Osteocyte (in vitro differentiated cells): ENCODE measurements at regions not wholly inside any gene's neighbourhood (a gene's known extent, or its start where the extent isn't known, plus 50 kb on each side); places are given as distances from the start of the nearest gene placed in this dataset.

ENCODE experiments used
- DNase-seq: peaks from one replicate; pipeline ENCODE4 v3.0.0; 2021; ENCODE audit warnings: mixed read lengths; ENCODE audit not compliant: unreplicated experiment; ENCODE audit errors: extremely low spot score
- H3K27ac Mint-ChIP-seq: one replicate; pipeline ENCODE4 v1.8.0; 2021; ENCODE audit warnings: mild to moderate bottlenecking, mixed read lengths; ENCODE audit not compliant: unreplicated experiment
- H3K27me3 Mint-ChIP-seq: one replicate; pipeline ENCODE4 v1.8.0; 2021; ENCODE audit warnings: mixed read lengths; ENCODE audit not compliant: unreplicated experiment
- H3K36me3 Mint-ChIP-seq: one replicate; pipeline ENCODE4 v1.8.0; 2021; ENCODE audit warnings: mixed read lengths; ENCODE audit not compliant: unreplicated experiment
- H3K4me1 Mint-ChIP-seq: one replicate; pipeline ENCODE4 v1.8.0; 2021; ENCODE audit warnings: mixed read lengths; ENCODE audit not compliant: unreplicated experiment
- H3K4me3 Mint-ChIP-seq: one replicate; pipeline ENCODE4 v1.8.0; 2021; ENCODE audit warnings: mild to moderate bottlenecking, moderate library complexity, mixed read lengths; ENCODE audit not compliant: unreplicated experiment
- H3K9me3 Mint-ChIP-seq: one replicate; pipeline ENCODE4 v1.8.0; 2021; ENCODE audit warnings: mixed read lengths; ENCODE audit not compliant: unreplicated experiment
- TF ChIP-seq, protein P1 (sequence below): fragments of 200-600 bp; sonication (generic); IDR thresholded peaks from 2 replicates; pipeline ENCODE4 v1.5.0; 2021; ENCODE audit warnings: antibody characterized with exemption, mild to moderate bottlenecking, moderate library complexity

DNA sequence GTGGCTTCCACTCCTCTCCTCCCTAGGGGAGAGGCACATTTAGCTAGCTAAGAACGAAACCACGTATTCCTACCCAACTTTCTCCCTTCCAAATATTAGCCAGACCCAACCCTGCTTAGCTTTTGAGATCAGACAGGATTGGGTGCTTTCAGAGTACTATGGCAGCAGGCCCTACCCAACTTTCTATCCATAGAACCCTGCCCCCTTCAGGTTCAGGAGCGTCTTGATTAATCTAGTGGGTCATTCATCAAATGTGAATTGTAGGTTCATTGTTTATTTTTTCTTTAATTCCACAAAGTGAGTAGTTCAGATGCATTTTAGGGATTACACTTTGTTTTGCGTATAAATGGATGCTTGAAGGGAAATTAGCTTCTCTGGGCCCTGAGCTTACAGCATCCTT lies 188.3 kb downstream of the MIB1 start:
- Mint-ChIP-seq H3K4me1 (no peaks in the 10 kb centered on the region), H3K9me3 (no peaks in the 10 kb centered on the region), H3K27me3 (peaks cover 30% of the 10 kb centered on the region), H3K27ac (no peak overlapping the region), H3K4me3 (no peak overlapping the region), H3K36me3 (no peaks in the 10 kb centered on the region)
- TF ChIP-seq, protein P1, sequence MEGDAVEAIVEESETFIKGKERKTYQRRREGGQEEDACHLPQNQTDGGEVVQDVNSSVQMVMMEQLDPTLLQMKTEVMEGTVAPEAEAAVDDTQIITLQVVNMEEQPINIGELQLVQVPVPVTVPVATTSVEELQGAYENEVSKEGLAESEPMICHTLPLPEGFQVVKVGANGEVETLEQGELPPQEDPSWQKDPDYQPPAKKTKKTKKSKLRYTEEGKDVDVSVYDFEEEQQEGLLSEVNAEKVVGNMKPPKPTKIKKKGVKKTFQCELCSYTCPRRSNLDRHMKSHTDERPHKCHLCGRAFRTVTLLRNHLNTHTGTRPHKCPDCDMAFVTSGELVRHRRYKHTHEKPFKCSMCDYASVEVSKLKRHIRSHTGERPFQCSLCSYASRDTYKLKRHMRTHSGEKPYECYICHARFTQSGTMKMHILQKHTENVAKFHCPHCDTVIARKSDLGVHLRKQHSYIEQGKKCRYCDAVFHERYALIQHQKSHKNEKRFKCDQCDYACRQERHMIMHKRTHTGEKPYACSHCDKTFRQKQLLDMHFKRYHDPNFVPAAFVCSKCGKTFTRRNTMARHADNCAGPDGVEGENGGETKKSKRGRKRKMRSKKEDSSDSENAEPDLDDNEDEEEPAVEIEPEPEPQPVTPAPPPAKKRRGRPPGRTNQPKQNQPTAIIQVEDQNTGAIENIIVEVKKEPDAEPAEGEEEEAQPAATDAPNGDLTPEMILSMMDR: no peak
- DNase-seq: no peak

DNA sequence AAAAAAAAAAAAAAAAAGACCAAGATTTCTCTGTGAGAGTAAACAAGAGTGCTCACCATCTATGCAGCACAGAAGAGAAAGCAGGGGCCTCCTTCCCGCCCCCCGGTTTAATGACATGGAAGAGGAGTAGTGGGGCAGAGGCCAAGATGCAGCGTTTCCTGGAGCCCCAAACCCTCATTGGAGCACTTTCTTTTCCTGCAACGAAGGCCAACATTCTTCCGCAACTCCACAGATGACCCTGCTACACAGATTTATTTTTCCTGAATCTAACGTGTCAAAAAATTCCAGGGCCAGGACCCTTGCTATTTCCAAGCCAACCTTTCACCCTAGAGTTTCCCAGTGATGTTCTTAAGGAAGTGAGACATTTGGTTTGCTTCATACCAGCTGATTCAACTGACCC lies 189.6 kb downstream of the MIB1 start:
- H3K4me1 Mint-ChIP-seq: no peaks in the 10 kb centered on the region
- no peaks in the 10 kb centered on the region for H3K9me3 Mint-ChIP-seq
- peaks cover 29% of the 10 kb centered on the region for H3K27me3 Mint-ChIP-seq
- DNase-seq: no peak
- TF ChIP-seq, protein P1: no peak
- H3K27ac Mint-ChIP-seq: no peak overlapping the region
- no peak overlapping the region for H3K4me3 Mint-ChIP-seq
- H3K36me3 Mint-ChIP-seq: no peaks in the 10 kb centered on the region

DNA sequence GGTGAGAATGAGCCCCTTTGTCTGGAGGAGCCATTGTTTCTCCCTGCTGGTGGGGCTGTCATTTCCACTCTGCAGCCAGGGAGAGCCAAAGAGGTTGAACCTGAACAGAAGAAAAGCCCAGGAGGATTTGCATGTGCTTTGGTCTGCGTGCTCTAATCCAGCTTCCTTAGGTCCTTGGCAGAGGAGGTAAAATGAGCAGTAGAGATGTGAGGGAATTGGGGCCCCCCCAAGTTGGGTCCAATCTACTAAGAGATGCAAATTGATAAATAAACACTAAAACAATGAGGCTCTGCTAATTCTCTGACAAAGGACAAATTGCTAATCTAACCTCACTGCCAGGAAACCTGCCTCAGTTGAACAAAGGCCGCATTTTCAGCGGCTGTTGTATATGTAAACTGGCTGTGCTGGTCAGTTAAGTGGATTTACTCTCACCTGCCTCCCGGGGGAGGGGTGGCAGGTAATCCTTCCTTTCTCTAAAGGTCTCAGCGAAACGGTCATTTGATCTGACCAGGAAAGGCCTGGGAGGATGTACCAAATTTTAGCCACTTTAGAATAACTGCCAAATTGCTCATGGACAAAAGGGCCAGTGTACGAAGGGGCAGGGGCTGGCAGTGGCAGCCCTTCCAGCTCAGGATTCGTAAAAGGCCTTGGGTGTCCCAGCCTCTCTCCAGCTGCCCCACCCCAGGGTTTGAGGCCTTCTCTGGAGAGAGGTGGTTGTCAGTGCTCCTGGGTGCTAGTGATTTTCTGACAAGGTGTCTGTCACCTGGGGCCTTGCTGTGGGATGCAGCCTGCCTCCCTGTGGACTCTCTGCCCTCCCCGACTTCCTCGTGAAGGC lies 193.6 kb downstream of the MIB1 start:
- H3K27ac Mint-ChIP-seq: no peak overlapping the region
- TF ChIP-seq, protein P1: no peak
- no peaks in the 10 kb centered on the region for H3K36me3 Mint-ChIP-seq
- H3K27me3 Mint-ChIP-seq: peaks cover 15% of the 10 kb centered on the region
- no peaks in the 10 kb centered on the region for H3K9me3 Mint-ChIP-seq
- H3K4me1 Mint-ChIP-seq: no peaks in the 10 kb centered on the region
- H3K4me3 Mint-ChIP-seq: no peak overlapping the region
- DNase-seq: no peak

DNA sequence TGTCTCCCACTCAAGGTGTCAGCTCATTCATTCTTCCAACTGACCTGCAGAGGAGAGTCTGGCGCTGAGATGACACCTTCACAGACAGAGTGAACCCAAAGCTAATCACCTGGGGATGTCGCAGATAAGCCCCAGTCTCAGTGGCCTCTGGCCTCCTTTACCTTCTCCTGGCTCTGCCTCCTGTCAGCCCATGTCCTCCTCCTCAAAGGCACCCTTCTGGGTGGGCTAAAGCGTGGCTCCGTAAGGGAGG lies 194.1 kb downstream of the MIB1 start:
- Mint-ChIP-seq H3K36me3 (no peaks in the 10 kb centered on the region), H3K27me3 (peaks cover 17% of the 10 kb centered on the region), H3K4me3 (no peak overlapping the region), H3K4me1 (no peaks in the 10 kb centered on the region), H3K27ac (no peak overlapping the region), H3K9me3 (no peaks in the 10 kb centered on the region)
- DNase-seq: no peak
- TF ChIP-seq, protein P1: no peak

DNA sequence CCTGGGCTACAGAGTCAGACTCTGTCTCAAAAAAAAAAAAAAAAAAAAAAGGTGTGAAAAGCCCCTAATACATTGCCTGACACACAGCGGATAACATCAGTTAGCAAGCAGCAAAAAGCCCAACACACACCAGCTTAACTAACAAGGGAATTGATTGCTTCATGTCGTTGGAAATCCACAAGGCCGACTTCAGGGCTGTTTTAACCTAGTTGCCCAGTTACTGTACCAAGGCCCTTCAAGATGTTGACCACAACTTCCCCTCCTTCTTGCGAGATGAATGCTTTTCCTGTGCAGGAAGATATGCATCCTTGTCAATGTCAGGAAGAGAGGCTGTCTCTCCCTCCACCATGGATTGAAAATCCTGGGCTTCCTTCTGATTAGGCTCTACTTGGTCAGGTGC lies 202.9 kb downstream of the MIB1 start:
- TF ChIP-seq, protein P1: no peak
- no peaks in the 10 kb centered on the region for H3K36me3 Mint-ChIP-seq
- H3K4me3 Mint-ChIP-seq: no peak overlapping the region
- H3K9me3 Mint-ChIP-seq: no peaks in the 10 kb centered on the region
- H3K27ac Mint-ChIP-seq: no peak overlapping the region
- no peak for DNase-seq
- H3K27me3 Mint-ChIP-seq: peaks cover 25% of the 10 kb centered on the region
- H3K4me1 Mint-ChIP-seq: peaks cover 3% of the 10 kb centered on the region
